ENCODE measurements at regions not wholly inside any gene's neighbourhood (a gene's known extent, or its start where the extent isn't known, plus 50 kb on each side); places are given as distances from the start of the nearest gene placed in this dataset.

- intact Hi-C loops (cut with micrococcal nuclease) = no loop called here
- TF ChIP-seq, protein P1, sequence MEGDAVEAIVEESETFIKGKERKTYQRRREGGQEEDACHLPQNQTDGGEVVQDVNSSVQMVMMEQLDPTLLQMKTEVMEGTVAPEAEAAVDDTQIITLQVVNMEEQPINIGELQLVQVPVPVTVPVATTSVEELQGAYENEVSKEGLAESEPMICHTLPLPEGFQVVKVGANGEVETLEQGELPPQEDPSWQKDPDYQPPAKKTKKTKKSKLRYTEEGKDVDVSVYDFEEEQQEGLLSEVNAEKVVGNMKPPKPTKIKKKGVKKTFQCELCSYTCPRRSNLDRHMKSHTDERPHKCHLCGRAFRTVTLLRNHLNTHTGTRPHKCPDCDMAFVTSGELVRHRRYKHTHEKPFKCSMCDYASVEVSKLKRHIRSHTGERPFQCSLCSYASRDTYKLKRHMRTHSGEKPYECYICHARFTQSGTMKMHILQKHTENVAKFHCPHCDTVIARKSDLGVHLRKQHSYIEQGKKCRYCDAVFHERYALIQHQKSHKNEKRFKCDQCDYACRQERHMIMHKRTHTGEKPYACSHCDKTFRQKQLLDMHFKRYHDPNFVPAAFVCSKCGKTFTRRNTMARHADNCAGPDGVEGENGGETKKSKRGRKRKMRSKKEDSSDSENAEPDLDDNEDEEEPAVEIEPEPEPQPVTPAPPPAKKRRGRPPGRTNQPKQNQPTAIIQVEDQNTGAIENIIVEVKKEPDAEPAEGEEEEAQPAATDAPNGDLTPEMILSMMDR (IDR thresholded peaks at IDR 0.05; ENCODE audit: borderline replicate concordance) = no peak
- Histone ChIP-seq H3K27ac (replicated peaks) (no peak overlapping the region), H3K27me3 (ENCODE audit: low read depth) (no peaks in the 10 kb centered on the region), H3K4me3 (no peak overlapping the region), H3K36me3 (no peaks in the 10 kb centered on the region), H3K4me1 (no peaks in the 10 kb centered on the region), H3K9me3 (replicated peaks) (no peaks in the 10 kb centered on the region)
- DNase-seq = no peak
These were observed 209.0 kb upstream of the KYNU start for GRCh38 chr2:142668420-142668819.

DNA sequence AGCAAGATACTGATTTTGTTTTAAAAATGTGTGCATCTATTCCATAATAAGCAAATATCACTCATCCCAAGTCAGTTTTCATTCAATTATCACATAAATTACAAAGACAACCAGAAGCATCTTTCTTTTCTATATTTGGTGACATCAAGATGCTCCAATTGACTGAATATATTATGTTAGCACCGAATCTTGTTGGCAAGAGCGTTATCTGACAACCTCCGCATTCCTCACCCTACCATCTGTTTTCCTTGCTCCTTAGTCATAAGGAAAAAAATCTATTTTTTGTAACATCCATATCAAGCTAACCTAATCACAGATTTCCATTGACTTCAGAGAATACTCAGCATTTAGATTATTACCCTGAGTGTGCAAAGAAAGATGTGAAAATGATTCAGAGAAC lies 212.2 kb upstream of the KYNU start:
- no peaks in the 10 kb centered on the region for H3K9me3 ChIP-seq (replicated peaks)
- intact Hi-C loops (cut with micrococcal nuclease) = no loop called here
- TF ChIP-seq, protein P1 (IDR thresholded peaks at IDR 0.05; ENCODE audit: borderline replicate concordance) = no peak

DNA sequence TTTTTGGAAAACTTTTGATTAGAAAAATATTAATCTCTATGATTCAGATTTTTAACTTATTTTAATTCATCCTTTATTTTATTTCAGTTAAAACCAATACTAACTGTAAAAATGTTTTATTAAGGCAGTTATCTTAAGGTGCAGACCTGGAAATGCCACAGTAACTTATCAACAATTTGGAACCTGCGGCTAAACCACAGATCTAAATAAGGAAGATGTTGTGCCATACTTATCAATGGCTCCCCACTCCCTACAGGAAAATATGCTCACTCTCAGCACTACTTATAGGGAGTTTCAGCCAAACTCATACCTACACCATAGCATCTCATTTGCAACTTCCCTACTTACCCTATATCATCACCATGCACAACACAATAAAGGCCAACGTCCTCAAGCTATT lies 226.9 kb upstream of the KYNU start:
- DNase-seq = no peak
- no peaks in the 10 kb centered on the region for H3K27me3 ChIP-seq (ENCODE audit: low read depth)
- no peaks in the 10 kb centered on the region for H3K36me3 ChIP-seq
- H3K9me3 ChIP-seq (replicated peaks) = peaks cover 20% of the 10 kb centered on the region
- no peak overlapping the region for H3K27ac ChIP-seq (replicated peaks)
- H3K4me1 ChIP-seq = no peaks in the 10 kb centered on the region
- TF ChIP-seq, protein P1 (IDR thresholded peaks at IDR 0.05; ENCODE audit: borderline replicate concordance) = no peak
- intact Hi-C loops (cut with micrococcal nuclease) = no loop called here
- no peak overlapping the region for H3K4me3 ChIP-seq

More for the DNA sequence above, 212.2 kb upstream of the KYNU start:
- H3K4me1 ChIP-seq = no peaks in the 10 kb centered on the region
- no peaks in the 10 kb centered on the region for H3K27me3 ChIP-seq (ENCODE audit: low read depth)
- no peaks in the 10 kb centered on the region for H3K36me3 ChIP-seq
- no peak overlapping the region for H3K4me3 ChIP-seq
- H3K27ac ChIP-seq (replicated peaks) = no peak overlapping the region
- no peak for DNase-seq

GRCh38 chr2:142649581-142649980 lies 227.9 kb upstream of the KYNU start:
- Histone ChIP-seq H3K9me3 (replicated peaks) (peaks cover 20% of the 10 kb centered on the region), H3K27me3 (ENCODE audit: low read depth) (no peaks in the 10 kb centered on the region), H3K4me1 (no peaks in the 10 kb centered on the region), H3K4me3 (no peak overlapping the region), H3K36me3 (no peaks in the 10 kb centered on the region), H3K27ac (replicated peaks) (no peak overlapping the region)
- intact Hi-C loops (cut with micrococcal nuclease) = no loop called here
- DNase-seq = no peak
- TF ChIP-seq, protein P1 (IDR thresholded peaks at IDR 0.05; ENCODE audit: borderline replicate concordance) = no peak

- TF ChIP-seq, protein P1 (IDR thresholded peaks at IDR 0.05; ENCODE audit: borderline replicate concordance) = no peak
- no peak overlapping the region for H3K4me3 ChIP-seq
- intact Hi-C loops (cut with micrococcal nuclease) = no loop called here
- H3K27me3 ChIP-seq (ENCODE audit: low read depth) = no peaks in the 10 kb centered on the region
- no peak for DNase-seq
- no peaks in the 10 kb centered on the region for H3K36me3 ChIP-seq
- H3K9me3 ChIP-seq (replicated peaks) = peaks cover 14% of the 10 kb centered on the region
- no peak overlapping the region for H3K27ac ChIP-seq (replicated peaks)
- H3K4me1 ChIP-seq = no peaks in the 10 kb centered on the region
These were observed 234.8 kb upstream of the KYNU start for GRCh38 chr2:142642650-142643049.

GRCh38 chr2:142629193-142629592 lies 248.3 kb upstream of the KYNU start:
- Histone ChIP-seq H3K27me3 (ENCODE audit: low read depth) (no peaks in the 10 kb centered on the region), H3K9me3 (replicated peaks) (peaks cover 8% of the 10 kb centered on the region), H3K4me3 (no peak overlapping the region), H3K36me3 (no peaks in the 10 kb centered on the region), H3K4me1 (no peaks in the 10 kb centered on the region), H3K27ac (replicated peaks) (no peak overlapping the region)
- no peak for DNase-seq
- TF ChIP-seq, protein P1 (IDR thresholded peaks at IDR 0.05; ENCODE audit: borderline replicate concordance) = no peak
- intact Hi-C loops (cut with micrococcal nuclease) = no loop called here

All from left ventricle myocardium inferior (tissue), 1 donor.